Ishikawa (cell line): ENCODE measurements at regions not wholly inside any gene's neighbourhood (a gene's known extent, or its start where the extent isn't known, plus 50 kb on each side); places are given as distances from the start of the nearest gene placed in this dataset.

Experiments used
- CEBPB ChIP-seq: IDR thresholded peaks from 2 replicates; pipeline ENCODE4 v1.6.1; 2012
- EGR1 ChIP-seq: IDR thresholded peaks from 2 replicates; pipeline ENCODE4 v1.6.1; 2012
- EP300 ChIP-seq: IDR thresholded peaks from 2 replicates; pipeline ENCODE4 v1.6.1; 2012; ENCODE audit warnings: borderline replicate concordance
- TF ChIP-seq, protein P1 (sequence below): IDR thresholded peaks from 2 replicates; pipeline ENCODE4 v1.6.1; 2012; ENCODE audit warnings: low read depth, mild to moderate bottlenecking
- TF ChIP-seq, protein P2 (sequence below): IDR thresholded peaks from 2 replicates; pipeline ENCODE4 v1.6.1; 2012

DNA sequence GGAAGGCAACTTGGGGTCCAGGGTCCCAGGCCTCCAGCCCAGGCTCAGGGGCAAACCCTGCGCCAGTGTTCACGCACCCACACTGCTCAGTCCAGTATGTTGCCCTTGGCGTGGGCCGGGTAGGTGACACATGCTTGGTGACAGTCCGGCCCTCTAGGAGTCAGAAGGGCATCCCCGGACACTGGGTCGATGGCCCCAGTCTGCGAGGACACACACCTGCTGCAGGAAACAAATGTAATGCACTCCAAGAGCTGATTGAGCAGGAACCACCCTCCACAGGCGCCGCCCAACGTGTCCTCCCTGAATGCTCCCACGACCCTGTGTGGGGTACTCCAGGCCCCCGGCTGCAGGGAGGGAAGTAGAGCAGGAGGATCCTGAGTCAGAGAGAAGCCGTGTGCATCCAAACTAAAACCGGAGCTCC is 160.7 kb downstream of the DLL1 start:
- TF ChIP-seq EP300: no peak
- TF ChIP-seq, protein P1, sequence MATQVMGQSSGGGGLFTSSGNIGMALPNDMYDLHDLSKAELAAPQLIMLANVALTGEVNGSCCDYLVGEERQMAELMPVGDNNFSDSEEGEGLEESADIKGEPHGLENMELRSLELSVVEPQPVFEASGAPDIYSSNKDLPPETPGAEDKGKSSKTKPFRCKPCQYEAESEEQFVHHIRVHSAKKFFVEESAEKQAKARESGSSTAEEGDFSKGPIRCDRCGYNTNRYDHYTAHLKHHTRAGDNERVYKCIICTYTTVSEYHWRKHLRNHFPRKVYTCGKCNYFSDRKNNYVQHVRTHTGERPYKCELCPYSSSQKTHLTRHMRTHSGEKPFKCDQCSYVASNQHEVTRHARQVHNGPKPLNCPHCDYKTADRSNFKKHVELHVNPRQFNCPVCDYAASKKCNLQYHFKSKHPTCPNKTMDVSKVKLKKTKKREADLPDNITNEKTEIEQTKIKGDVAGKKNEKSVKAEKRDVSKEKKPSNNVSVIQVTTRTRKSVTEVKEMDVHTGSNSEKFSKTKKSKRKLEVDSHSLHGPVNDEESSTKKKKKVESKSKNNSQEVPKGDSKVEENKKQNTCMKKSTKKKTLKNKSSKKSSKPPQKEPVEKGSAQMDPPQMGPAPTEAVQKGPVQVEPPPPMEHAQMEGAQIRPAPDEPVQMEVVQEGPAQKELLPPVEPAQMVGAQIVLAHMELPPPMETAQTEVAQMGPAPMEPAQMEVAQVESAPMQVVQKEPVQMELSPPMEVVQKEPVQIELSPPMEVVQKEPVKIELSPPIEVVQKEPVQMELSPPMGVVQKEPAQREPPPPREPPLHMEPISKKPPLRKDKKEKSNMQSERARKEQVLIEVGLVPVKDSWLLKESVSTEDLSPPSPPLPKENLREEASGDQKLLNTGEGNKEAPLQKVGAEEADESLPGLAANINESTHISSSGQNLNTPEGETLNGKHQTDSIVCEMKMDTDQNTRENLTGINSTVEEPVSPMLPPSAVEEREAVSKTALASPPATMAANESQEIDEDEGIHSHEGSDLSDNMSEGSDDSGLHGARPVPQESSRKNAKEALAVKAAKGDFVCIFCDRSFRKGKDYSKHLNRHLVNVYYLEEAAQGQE: no peak
- TF ChIP-seq CEBPB: no peak
- TF ChIP-seq EGR1: no peak
- TF ChIP-seq, protein P2, sequence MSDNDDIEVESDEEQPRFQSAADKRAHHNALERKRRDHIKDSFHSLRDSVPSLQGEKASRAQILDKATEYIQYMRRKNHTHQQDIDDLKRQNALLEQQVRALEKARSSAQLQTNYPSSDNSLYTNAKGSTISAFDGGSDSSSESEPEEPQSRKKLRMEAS: no peak
